Right lobe of liver (tissue), 6 donors: ENCODE measurements at regions not wholly inside any gene's neighbourhood (a gene's known extent, or its start where the extent isn't known, plus 50 kb on each side); places are given as distances from the start of the nearest gene placed in this dataset.

Experiments used
- ATAC-seq, 4 donors: fragments of 200-7000 bp; cut with Tn5 transposase; one replicate each; pipeline ENCODE4 v1.9.1; 2020; ENCODE audit warnings: mild to moderate bottlenecking in 4 of 4, moderate library complexity in 4 of 4
- DNase-seq, 3 donors: peaks; one replicate each; pipeline ENCODE4 v3.0.0-alpha.2; 2020
- H3K27ac ChIP-seq, 3 donors: fragments of 200-600 bp; one replicate each; pipeline ENCODE4 v1.8.0; 2022
- H3K27me3 ChIP-seq, 2 donors: fragments of 200-600 bp; one replicate each; pipeline ENCODE4 v1.8.0; 2022
- H3K36me3 ChIP-seq, 4 donors: fragments of 200-600 bp; sonication (generic) in 1 of 4; one replicate each; pipeline versions ENCODE4 v1.5.1 to v1.8.0; 2017 to 2022; ENCODE audit warnings: control low read depth in 1 of 4
- H3K4me1 ChIP-seq, 4 donors: fragments of 200-600 bp; sonication (generic) in 1 of 4; one replicate each; pipeline versions ENCODE4 v1.5.1 to v1.8.0; 2017 to 2022; ENCODE audit warnings: control low read depth in 1 of 4
- H3K4me3 ChIP-seq, 3 donors: fragments of 200-600 bp; one replicate each; pipeline ENCODE4 v1.8.0; 2022
- H3K9me3 ChIP-seq, 4 donors: fragments of 200-600 bp; sonication (generic) in 1 of 4; one replicate each; pipeline versions ENCODE4 v1.5.1 to v1.8.0; 2017 to 2022; ENCODE audit warnings: control low read depth in 1 of 4
- POLR2A ChIP-seq: fragments of 450-650 bp; IDR thresholded peaks from one replicate; pipeline ENCODE4 v1.6.1; 2017; ENCODE audit warnings: antibody characterized with exemption, mild to moderate bottlenecking
- WGBS: methylation state at CpG from one replicate; pipeline ENCODE4 v1.1.6; 2018; ENCODE audit warnings: low coverage, low lambda C conversion rate; ENCODE audit not compliant: insufficient coverage; ENCODE audit errors: missing lambda C conversion rate; 5-methylcytosine and 5-hydroxymethylcytosine counted together
- intact Hi-C, 2 donors: fragments of 100-400 bp; cut with DNase I; formaldehyde crosslinking; loops; one replicate each; pipeline versions ENCODE4 v1.11.2 to v1.14.1; 2022
- TF ChIP-seq, protein P1 (sequence below), 4 donors: fragments of 200-600 bp in 3 of 4; fragments of 450-650 bp in 1 of 4; IDR thresholded peaks; one replicate each; pipeline versions ENCODE4 v1.5.1 to v1.8.0; 2016 to 2022; ENCODE audit warnings: antibody characterized with exemption in 4 of 4, mild to moderate bottlenecking in 2 of 4
- donor health status: DM: no; HTN: yes; CAD: no.
- donor health status: DM: no; HTN: no; CAD: no.
- donor health status: DM: no; HTN: no; CAD: no.
- donor health status: DM: no; HTN: yes; CAD: no.
- donor health status: DM: no; HTN: yes; CAD: no.

DNA sequence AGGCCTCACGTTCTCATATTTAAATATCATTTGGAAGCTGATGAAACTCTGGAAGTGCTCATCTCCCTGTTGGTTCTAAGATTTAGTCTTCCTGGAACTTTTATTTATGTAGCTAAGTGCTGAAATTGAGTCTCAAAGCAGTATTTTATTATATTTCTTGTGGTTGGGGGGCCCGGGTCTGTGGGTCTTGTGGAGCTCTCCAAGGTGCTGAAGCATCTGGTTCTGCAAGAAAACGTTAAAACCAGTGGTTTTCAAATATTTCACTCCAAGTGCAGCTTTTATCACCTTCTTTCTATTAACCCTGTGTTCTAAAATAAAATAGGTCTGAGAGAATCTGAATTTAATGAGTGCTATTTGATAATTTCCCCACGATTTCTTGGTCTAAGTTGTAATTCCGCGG is 1404.8 kb downstream of the TBC1D22A start:
- no peak for DNase-seq

DNA sequence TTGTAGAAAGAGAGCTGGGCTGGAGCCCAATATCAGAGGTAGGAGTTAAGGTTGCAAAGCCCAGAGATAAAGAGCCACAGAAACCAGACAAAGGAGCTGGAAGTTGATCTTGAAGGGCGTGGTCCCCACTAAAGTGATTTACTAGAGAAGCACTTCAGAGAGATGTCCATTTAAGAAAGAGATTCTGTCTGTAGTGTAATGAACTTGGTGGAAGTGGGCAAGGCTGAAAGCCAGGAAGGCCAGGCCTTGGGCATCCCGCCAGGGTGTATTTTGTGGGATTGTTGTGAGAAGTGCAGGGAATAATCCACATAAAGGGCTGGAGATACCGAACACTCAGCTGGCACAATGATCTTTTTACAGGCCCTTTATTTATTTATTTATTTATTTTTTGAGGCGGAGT is 1398.8 kb downstream of the TBC1D22A start:
- Histone ChIP-seq H3K4me1 (no peaks in the 10 kb centered on the region), H3K9me3 (no peaks in the 10 kb centered on the region), H3K27me3 (no peaks in the 10 kb centered on the region), H3K36me3 (no peaks in the 10 kb centered on the region), H3K27ac (no peak overlapping the region), H3K4me3 (no peak overlapping the region)
- DNase-seq: no peak
- no peak for TF ChIP-seq POLR2A
- intact Hi-C loops: no loop called here
- ATAC-seq: no peak
- 53% methylated on average over 3 of the region's 4 CpGs for WGBS

More for the DNA sequence above, 1404.8 kb downstream of the TBC1D22A start:
- H3K27ac ChIP-seq: no peak overlapping the region
- no peak for ATAC-seq
- H3K36me3 ChIP-seq: no peaks in the 10 kb centered on the region
- 37% methylated on average over 6 of the region's 6 CpGs for WGBS
- intact Hi-C loops: no loop called here
- TF ChIP-seq, protein P1, sequence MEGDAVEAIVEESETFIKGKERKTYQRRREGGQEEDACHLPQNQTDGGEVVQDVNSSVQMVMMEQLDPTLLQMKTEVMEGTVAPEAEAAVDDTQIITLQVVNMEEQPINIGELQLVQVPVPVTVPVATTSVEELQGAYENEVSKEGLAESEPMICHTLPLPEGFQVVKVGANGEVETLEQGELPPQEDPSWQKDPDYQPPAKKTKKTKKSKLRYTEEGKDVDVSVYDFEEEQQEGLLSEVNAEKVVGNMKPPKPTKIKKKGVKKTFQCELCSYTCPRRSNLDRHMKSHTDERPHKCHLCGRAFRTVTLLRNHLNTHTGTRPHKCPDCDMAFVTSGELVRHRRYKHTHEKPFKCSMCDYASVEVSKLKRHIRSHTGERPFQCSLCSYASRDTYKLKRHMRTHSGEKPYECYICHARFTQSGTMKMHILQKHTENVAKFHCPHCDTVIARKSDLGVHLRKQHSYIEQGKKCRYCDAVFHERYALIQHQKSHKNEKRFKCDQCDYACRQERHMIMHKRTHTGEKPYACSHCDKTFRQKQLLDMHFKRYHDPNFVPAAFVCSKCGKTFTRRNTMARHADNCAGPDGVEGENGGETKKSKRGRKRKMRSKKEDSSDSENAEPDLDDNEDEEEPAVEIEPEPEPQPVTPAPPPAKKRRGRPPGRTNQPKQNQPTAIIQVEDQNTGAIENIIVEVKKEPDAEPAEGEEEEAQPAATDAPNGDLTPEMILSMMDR (IDR thresholded peaks at IDR 0.05): no peak
- no peak for TF ChIP-seq POLR2A
- no peak overlapping the region for H3K4me3 ChIP-seq
- H3K4me1 ChIP-seq: no peaks in the 10 kb centered on the region
- H3K27me3 ChIP-seq: no peaks in the 10 kb centered on the region
- H3K9me3 ChIP-seq: no peaks in the 10 kb centered on the region

DNA sequence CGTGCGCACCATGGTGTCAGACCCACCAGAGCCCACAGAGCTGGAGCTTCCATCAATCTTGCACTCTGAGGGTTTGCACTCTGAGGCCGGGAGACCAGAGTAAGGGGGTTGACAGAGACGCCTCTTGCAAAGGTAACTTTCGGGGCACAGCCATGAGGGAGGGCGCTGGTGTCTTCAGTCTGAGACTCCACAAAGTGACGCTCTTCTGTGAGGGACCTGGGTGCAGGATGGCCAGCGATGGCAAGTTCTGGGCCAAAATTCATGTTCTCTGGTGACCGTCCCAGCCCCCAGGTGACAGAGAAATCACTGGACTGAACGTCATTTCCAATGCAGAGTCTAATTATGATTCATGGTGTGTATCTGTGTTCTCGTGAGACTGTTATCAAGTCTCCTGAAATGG is 1395.2 kb downstream of the TBC1D22A start:
- TF ChIP-seq, protein P1 (IDR thresholded peaks at IDR 0.05): no peak
- TF ChIP-seq POLR2A: no peak
- H3K9me3 ChIP-seq: no peaks in the 10 kb centered on the region
- H3K4me3 ChIP-seq: no peak overlapping the region
- no peak for DNase-seq
- 62% methylated on average over 4 of the region's 11 CpGs for WGBS
- H3K4me1 ChIP-seq: no peaks in the 10 kb centered on the region
- ATAC-seq: no peak
- intact Hi-C loops: no loop called here
- H3K36me3 ChIP-seq: no peaks in the 10 kb centered on the region
- no peaks in the 10 kb centered on the region for H3K27me3 ChIP-seq
- no peak overlapping the region for H3K27ac ChIP-seq

DNA sequence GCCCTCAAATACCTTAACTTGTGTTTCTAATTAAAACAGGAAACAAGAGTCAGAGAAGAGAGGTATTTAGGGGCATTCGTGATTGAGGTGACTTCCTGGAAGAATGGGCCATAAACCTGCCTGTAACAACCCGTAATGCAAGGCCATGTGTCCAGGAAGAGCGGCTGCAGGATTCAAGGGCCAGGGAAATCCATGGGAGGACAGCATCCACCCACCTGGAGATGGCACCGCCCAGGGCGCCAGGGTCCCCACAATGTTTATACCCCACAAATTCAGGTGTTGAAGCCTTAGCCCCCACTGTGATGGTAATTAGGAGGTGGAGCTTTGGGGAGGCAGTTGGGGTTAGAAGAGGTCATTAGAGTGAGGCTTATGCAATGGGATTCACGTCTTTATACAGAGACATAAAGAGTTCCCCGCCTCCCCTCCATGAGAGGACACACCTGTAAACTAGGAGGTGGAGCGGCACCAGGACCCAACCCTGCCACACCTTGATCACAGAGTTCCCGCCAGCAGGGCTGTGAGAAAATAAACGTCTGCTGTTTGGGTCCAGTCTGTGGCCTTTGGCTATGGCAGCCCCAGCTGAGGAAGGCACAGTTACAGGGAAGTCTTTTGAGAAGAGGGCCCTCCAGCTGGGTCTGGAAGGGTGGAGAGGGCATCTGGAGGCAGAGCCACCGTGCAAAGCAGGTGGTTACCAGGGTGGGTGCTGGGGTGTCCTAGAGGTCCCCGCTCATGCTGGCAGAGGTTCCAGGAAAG is 1394.3 kb downstream of the TBC1D22A start:
- Histone ChIP-seq H3K27me3 (no peaks in the 10 kb centered on the region), H3K27ac (no peak overlapping the region), H3K4me1 (no peaks in the 10 kb centered on the region), H3K9me3 (no peaks in the 10 kb centered on the region), H3K36me3 (no peaks in the 10 kb centered on the region), H3K4me3 (no peak overlapping the region)
- intact Hi-C loops: no loop called here
- ATAC-seq: no peak
- TF ChIP-seq, protein P1 (IDR thresholded peaks at IDR 0.05): no peak
- TF ChIP-seq POLR2A: no peak
- 48% methylated on average over 8 of the region's 12 CpGs for WGBS
- no peak for DNase-seq

DNA sequence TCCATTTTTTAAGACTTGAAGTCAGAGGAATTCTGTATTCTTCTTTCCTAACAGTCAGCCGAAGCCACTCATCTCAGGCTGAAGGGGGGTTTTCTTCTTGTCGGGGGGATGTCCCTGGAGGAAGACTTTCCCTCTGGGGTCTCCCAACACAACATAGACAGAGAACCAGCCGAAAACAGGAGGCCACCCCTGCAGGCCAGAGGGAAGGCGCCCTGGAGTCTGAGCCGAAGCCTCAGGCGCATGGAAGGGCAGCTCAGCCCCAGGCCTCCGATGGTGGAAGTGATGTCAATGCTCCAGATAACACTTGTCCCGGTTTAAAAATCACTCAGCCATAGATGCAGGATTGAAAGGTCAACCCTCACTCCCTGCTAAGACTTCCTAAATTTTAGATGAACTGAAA is 1393.0 kb downstream of the TBC1D22A start:
- no peaks in the 10 kb centered on the region for H3K27me3 ChIP-seq
- TF ChIP-seq POLR2A: no peak
- TF ChIP-seq, protein P1 (IDR thresholded peaks at IDR 0.05): no peak
- H3K4me3 ChIP-seq: no peak overlapping the region
- no peak for DNase-seq
- H3K9me3 ChIP-seq: no peaks in the 10 kb centered on the region
- no peak overlapping the region for H3K27ac ChIP-seq
- 43% methylated on average over 1 of the region's 8 CpGs for WGBS
- intact Hi-C loops: no loop called here
- no peak for ATAC-seq
- H3K4me1 ChIP-seq: no peaks in the 10 kb centered on the region
- H3K36me3 ChIP-seq: no peaks in the 10 kb centered on the region
